Epidermal melanocyte (primary cell): ENCODE measurements at regions not wholly inside any gene's neighbourhood (a gene's known extent, or its start where the extent isn't known, plus 50 kb on each side); places are given as distances from the start of the nearest gene placed in this dataset.

Experiments used
- DNase-seq: peaks from one replicate; pipeline ENCODE4 v3.0.0; 2011; ENCODE audit warnings: low spot score; ENCODE audit not compliant: insufficient read length

DNA sequence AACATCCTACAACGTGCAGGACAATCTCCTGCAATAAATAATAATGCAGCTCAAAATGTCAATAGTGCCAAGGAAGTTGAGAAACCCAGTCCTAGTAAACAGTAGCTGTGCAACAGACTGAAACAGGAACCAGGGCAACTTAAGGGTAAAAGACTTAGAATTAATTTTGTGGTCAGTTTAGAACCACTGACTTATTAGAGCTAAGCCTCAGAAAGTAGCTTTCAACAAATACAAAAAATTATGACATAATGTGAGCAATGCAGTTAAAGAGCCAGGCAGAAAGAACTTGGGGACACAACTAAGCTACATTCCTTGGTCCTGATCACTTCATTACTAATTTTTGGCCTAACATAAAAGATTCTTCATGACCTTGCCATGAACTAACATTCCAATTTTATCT, 195.4 kb downstream of the MACC1 start:
- DNase-seq = no peak

DNA sequence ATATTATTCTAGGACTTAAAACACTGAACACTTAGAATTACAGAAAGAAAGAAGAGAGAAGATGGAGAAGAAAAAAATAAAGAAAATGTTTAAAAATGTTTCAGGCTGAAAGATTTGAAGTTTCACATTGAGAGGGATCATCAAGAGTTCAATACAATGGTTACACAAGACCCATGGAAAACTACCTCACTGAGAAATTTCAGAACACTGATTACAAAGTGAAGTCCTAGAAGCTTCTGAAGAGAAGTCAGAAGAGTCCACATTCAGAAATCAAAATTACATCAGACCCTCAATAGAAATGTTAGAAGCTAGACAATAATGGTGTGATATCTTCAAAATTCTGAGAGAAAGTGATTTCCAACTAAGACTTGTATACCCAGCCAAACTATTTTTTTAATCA, 196.1 kb downstream of the MACC1 start:
- DNase-seq = no peak

DNA sequence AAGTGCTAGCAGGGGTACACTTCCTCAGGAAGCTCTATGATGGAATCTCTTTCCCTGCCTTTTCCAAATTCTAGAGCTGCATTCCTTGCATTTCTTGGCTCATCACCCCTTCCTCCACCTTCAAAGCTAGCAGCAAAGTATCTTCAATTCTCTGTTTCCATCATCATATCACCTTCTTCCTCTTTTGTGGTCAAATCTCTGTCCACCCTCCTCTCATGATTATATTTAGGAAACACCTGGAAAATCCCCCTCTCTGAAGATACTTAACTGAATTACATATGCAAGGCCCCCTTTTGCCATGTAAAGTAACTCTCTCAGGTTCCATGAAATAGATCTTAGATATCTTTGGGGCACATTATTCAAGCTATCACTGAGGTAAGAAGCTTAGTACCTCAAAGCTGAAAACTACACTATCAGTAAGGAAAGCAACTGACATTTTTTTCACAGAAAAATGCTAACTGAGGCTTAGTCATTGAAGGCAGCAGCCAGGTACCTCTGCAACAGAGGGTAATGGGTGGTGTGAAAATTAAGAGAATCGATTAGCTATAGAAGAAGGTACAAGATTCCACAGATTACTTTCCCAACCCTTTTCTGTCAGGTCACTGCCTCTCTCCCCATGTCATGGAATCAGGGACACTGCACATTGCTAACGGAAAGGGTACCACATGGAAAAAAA, 197.3 kb downstream of the MACC1 start:
- no peak for DNase-seq

DNA sequence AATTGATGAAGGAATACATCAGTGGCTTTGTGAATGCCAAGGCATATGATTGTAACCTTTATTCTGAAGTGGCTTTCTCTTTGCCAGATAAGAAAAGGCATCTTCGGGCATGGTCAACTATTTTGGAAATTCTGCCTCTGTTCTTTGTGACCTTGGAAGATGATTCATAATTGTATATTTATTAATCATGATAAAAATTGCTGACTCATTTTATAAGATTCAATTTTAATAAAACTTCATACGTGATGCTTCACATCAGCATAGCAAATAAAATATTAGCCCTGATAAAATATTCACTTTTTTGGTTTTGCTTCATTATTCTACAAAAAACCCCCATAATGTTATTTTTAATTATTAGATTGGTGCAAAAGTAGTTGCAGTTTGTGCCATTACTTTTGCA, 200.5 kb downstream of the MACC1 start:
- no peak for DNase-seq

DNA sequence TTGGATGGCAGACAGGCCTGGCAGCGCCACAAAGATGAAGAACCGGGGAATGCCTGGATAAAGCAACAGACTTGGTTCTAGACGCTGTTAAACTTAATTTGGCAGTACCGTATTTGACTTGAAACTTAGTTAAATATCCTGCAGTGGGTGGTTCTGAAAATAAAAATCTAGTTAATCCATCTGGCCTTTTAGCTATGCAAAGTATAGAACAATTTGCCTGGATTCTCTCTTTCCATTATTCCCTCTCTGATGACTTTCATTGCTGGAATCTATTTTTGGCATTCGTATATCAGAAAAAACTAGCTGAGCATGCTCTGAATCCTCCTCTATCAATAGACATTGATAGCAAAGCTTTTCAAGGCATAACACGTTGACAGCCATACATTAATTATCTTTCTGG, 203.6 kb downstream of the MACC1 start:
- no peak for DNase-seq

DNA sequence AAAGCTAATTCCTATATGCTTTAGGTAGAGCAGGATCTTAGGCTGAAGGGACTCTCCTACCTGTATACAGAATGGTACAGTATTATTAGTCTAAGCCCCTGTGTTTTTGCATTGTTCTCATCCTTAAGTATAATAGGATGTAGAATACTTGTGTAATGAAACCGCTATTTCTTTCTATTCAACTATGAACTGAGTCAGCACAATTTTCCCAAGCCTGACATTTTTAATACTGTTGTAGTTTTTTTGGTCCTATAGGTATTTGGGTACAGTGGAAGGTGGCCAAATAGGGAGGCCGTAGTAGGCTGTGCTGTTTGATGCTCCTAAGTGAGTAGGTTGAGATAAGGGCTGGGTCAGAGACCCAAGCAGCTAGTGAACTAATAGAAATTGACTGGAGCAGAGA, 205.1 kb downstream of the MACC1 start:
- no peak for DNase-seq

DNA sequence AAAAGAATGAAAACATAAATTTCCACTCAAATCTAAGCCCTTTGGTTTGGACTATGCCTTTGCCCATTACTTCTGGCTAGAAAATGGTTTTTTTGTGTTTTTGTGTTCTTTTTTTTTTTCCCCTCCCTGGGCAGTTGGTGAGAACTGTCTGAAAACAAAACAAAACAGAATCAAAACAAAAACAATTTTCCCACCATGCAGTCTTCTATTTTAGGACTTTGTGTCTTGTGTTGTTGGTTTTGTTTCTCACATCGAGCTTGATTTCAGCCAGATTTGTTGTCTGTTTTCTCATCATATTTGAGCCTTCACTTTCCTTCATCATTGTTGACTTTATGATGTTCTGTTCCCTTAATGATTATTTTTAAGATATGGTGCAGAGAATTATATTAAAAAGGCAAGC, 206.3 kb downstream of the MACC1 start:
- DNase-seq = no peak

DNA sequence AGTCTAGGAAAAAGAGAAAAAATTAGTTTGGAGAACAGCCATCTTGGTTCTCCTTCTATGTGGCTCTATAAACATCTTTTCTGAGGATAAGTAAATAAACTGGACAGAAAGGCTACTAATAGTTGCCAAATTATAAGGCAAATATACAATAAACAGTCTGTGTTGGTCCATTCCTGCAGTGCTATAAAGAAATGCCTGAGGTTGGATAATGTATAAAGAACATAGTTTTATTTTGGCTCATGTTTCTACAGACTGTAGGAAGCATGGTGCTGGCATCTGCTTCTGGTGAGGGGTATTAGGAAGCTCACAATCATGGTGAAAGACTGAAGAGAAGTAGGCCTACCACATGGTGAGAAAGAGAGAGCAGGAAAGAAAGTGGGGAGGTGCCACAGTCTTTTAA, 209.7 kb downstream of the MACC1 start:
- no peak for DNase-seq

DNA sequence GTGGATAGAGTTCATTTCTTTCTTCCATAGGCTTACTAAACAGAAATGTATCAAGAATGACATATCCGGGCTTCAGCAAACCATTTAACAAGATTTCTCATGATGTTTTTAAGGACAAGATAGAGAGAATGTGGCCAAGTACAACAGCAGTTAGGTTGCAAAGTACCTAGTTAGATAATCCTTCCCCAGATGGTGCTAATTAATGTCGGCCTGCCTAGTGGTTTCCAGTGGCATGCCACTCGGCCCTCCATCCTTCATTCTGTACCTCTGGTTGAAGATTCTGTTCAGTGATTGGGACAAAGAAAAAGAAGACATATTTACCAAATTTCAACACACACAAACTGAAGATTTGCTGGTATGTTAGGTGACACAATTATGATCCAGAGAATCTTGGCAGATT, 212.1 kb downstream of the MACC1 start:
- DNase-seq = no peak

DNA sequence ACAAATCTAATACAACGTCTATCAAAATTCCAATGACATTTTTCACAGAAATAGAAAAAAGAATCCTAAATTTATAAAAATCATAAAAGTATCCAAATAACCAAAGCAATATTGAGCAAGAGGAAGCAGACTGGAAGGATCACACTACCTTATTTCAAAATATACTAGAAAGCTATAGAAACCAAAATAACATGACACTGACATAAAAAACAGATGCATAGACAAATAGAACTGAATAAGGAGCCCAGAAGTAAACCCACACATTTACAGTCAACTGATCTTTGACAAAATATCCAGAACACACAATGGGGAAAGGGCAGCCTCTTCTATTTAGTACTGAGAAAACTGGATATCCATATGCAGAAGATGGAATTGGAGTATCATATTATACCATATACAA, 217.5 kb downstream of the MACC1 start:
- DNase-seq = no peak

DNA sequence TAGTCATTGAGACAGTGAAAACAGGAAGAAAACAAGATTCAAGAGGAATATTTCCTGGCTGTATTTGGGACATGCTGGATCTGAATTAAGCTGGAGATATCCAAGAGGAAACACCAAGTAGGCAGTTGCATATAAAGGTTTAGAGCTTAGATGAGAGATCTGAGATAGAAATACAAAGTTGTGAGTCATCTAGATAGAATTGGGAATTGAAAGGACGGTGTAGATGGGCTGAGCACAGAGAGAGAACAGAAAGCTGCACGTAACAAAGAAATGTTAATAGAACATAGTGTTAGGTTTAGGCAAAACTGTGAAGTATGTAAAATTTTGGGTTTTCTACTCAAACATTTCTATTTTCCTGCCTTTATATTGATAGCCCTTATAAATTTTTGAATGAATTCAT, 218.5 kb upstream of the TMEM196 start:
- no peak for DNase-seq

DNA sequence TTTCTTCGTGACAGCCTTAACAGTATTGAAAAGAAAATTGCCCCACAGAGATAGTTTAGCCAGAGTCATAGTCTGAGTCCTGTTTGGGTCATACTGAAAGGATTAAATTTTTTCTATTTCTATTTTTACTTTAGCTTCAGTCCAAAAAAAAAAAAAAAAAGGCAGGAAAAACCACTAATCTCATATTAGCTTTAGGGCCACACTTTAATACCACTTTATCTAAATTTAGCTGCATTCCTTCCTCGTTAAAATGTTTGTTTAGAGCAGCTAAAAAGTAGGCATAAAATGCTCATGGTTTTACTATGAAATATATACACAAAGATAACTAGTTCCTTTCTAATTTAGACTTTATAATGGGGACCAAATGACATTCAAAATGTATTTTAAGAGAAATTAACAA, 216.5 kb upstream of the TMEM196 start:
- DNase-seq = no peak

DNA sequence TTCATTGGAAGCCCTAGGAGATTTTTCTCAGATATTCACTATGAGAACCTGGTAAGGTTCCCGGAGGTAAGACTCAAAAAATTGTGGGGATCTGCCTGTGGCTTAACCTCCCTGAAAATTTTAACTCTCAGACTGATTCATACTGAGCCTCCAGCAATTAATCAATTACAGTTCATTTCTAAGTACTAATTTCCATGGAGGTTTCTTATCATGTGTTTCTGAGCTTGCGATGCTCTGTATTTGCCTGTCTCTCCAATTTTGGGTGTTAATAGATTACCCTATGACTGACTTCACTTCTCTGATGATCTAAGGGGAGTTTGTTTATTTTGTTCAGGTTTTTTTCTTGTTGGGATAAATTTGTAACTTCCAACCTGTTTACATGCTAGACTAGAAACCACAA, 215.4 kb upstream of the TMEM196 start:
- no peak for DNase-seq

DNA sequence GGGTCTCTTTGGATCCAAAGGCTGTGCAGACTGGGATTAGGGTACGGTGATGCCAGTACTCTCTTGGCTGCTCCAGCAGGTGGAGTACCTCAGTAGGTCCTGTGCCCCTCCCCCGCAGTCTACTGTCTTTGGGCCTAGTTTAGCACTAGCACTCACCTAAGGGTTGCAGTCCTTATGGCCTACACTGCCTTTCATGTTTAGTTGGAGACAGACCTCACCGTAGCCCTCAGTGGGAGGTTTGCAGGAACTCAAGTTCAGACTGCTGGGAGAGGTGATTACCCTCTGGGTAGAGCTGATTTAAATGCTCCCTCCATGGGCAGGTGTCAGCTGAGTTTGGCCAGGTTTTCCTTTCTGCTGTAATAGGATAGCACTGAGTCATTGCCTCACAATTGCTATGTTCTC, 210.8 kb upstream of the TMEM196 start:
- DNase-seq = no peak

DNA sequence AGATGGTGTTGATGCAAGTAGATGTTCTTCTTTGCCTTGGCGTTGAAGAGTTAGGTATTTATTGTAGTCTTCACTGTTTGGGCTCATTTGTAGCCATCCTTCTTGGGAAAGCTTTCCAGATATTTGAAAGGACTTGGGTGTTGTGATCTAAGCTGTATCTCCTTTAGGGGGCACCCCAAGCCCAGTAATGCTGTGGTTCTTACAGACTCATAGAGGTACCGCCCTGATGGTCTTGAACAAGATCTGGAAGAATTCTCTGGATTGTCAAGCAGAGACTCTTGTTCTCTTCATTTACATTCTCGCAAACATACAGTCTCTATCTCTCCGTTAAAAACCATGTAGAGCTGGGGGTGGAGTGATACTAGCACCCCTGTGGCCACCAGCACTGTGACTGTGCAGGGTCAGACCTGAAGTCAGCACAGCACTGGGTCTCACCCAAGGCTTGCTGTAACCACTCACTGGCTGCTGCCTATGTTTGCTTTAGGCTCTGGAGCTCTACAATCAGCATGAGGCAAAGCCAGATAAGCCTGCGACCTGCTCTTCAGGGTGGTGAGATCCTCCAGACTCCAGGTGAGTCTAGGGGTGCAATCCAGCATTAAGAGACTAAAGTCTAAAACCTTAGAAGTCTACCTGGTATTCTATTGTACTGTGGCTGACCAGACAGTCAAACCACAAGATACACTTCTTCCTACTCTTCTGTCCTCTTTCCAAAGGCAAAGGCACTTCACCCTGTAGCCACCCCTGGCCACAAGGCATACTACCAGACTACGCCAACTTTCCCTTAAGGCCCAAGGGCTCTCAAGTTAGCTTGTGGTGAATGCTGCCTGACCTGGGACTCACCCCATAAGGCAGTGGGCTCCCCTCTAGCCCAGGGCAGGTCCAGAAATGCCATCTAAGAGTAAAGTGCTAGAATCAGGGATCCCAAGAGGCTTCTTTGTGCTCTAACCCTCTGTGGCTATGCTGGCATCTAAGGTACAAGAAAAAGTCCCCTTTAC, 209.7 kb upstream of the TMEM196 start:
- DNase-seq = no peak

DNA sequence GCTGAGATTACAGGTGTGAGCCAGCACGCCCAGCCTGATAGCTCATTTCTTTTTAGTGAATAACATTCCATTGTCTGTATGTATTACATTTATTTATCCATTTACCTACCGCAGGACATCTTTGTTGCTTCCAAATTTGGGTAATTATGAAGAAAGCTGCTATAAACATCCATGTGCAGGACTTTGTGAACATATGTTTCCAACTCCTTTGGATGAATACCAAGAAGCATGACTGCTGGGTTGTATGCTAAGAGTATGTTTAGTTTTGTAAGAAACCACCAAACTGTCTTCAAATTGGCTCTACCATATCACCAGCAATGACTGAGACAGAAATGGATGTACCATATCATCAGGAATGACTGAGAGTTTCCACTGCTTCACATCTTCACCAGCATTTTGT, 200.2 kb upstream of the TMEM196 start:
- DNase-seq = no peak

DNA sequence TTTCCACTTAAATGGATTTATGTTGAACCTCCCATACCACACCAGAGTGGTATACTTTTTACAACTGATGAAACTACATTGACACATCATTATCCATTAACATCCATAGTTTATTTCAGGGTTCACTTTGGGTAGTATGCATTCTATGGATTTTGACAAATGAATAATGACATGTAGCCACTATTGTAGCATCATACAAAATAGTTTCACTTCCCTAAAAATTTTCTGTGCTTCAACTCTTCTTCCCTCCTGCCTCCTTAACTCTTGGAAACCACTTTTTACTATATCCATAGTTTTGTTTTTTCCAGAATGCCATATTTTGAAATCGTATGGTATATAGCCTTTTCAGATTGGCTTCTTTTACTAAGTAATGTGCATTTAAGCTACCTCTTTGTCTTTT, 199.5 kb upstream of the TMEM196 start:
- no peak for DNase-seq

DNA sequence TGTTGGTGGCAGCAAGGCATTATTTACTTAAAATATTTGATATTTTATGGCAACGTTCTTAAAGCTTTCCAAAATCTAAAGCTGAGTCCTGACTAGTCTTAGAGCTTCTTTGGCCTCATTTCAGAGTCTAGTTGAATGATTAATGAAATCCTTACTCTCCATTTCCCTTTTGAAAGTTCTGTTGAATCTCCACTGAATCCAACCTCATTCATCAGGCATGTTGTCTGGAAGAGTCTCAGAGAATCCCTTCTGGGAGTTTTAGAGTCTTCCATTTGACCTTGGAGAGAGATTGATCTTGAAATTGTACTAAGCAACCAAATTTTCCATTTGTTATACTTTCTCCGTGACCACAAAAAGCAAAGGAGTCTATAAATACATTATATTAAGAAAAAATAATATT, 198.5 kb upstream of the TMEM196 start:
- DNase-seq = no peak

DNA sequence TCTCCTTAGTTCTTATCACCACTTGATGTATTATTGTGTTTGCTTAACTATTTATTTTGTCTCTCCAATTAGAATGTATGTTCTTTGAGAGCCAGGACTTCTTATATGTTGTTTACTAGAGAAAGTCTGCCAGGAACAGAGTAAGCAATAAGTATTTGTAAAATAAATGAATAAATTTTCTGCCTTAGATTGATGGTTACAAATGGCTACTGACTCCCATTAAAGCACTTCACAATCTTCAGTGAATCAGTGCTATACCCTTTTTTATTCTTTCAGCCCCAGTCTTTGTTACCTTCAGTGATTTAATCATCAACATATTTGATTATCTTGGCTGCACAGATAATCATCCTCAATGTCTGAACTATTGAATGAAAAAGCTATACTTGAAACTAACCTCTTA, 197.1 kb upstream of the TMEM196 start:
- DNase-seq = no peak

DNA sequence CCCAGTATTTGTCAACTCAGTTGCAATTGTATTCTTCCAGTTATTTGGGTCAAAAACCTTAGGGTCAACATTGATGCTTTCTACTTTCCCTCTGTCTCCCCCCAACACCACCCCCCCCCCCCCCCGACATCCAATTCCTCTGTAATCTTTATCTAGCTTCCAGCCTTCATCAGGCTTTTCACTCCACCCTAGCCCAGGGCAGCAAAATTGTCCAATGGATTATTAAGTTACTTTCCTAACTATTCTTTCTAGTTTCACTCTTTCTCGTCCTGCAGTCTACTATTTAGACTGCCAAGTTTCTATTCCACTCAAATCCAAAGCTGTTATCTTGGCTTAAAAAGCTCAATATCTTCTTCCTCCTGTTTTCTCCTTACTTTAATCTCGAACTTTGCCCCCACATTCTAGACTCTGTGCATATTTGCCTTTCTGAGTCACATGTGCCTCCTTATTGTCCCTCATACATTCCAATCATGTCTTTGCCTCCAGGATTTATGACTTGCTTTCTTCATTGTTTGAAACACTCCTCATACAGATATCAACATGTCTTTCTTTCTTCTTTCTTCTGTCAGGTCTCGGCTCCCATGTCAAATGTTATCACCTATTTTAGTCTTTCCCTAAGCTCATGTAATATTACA, 196.6 kb upstream of the TMEM196 start:
- DNase-seq = no peak

DNA sequence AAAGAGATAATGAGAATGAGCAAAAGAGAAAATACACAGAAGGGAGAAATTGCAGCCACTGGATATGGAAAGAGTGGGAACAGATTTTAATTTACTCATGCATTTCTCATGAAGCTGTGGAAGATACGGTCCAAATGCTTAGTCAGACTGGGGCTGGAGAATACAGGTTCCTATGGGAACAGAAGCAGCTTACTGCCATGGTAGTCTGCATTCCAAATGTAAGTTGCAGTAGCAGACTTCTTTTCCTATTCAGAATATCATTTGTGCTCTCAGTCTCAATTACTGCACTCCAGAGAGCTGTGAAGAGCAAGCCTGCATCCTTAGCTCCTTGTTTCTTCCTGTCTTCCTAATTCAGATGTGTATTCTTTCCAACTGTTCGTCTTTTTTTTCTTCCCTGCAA, 190.8 kb upstream of the TMEM196 start:
- no peak for DNase-seq

DNA sequence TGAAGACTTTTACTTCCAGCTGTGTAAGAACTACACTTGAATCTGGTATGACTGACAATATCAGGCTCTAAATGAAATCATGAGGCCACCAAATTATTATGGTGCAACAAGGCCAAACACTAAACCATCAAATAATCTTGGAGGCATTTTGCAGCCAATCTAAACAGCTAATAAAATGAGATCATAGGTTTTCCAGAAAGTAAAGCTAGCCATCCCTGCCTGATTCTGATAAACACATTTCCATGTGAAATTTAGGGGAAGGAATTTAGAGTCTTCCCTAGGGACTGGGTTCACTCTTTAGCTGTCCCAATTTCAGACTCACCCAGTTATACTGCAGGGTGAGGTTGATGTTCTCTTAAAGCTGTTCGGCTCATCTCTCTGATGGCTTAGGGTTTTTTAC, 190.3 kb upstream of the TMEM196 start:
- DNase-seq = no peak
